Panc1 (cell line): ENCODE measurements at regions not wholly inside any gene's neighbourhood (a gene's known extent, or its start where the extent isn't known, plus 50 kb on each side); places are given as distances from the start of the nearest gene placed in this dataset.

ENCODE experiments used
- CTCF ChIP-seq: fragments of 450-650 bp; IDR thresholded peaks from 2 replicates; pipeline ENCODE4 v1.5.1; 2017; ENCODE audit warnings: mild to moderate bottlenecking
- POLR2AphosphoS5 ChIP-seq: IDR thresholded peaks from 2 replicates; pipeline ENCODE4 v1.6.1; 2012; ENCODE audit warnings: mild to moderate bottlenecking, low read depth, low read length, moderate library complexity
- REST ChIP-seq, 2 experiments: IDR thresholded peaks; 2 replicates each; pipeline ENCODE4 v1.6.1; 2011 to 2012; ENCODE audit warnings: low read depth in 2 of 2, control low read depth in 1 of 2, low read length in 1 of 2, mild to moderate bottlenecking in 1 of 2, moderate library complexity in 1 of 2; ENCODE audit not compliant: insufficient read depth in 1 of 2
- SIN3A ChIP-seq: IDR thresholded peaks from 2 replicates; pipeline ENCODE4 v1.6.1; 2012; ENCODE audit warnings: low read depth, mild to moderate bottlenecking, low read length, moderate library complexity, borderline replicate concordance; ENCODE audit not compliant: insufficient read depth
- TCF7L2 ChIP-seq: IDR thresholded peaks from 2 replicates; pipeline ENCODE4 v1.6.1; 2011; ENCODE audit warnings: mild to moderate bottlenecking, low read depth, low read length, inconsistent platforms

GRCh38 chr13:47142105-47142504 is 245.3 kb upstream of the HTR2A start:
- TF ChIP-seq CTCF, result no peak
- TF ChIP-seq REST (IDR thresholded peaks at IDR 0.05; ENCODE audit: insufficient read depth in 1 of 2, low read depth in 2 of 2, low read length in 1 of 2), result no peak
- no peak for TF ChIP-seq POLR2AphosphoS5
- TF ChIP-seq TCF7L2, result no peak
- TF ChIP-seq SIN3A, result no peak
